ENCODE measurements at regions not wholly inside any gene's neighbourhood (a gene's known extent, or its start where the extent isn't known, plus 50 kb on each side); places are given as distances from the start of the nearest gene placed in this dataset.
A peak's percentile ranks its signal among the peaks of the same experiment; 100 is the strongest.
"Not testable (repeated sequence)": the region's sequence is repeated elsewhere in the genome, so short reads cannot be mapped to it uniquely, and the experiment has no call there.

- no peak for DNase-seq
Observed at GRCh38 chr20:53792946-53793536, 199.4 kb upstream of the ZNF217 start.

- no peak for DNase-seq
Observed at GRCh38 chr20:53789989-53790675, 196.5 kb upstream of the ZNF217 start.

- DNase-seq: no peak
Observed at GRCh38 chr20:53788253-53789022, 194.8 kb upstream of the ZNF217 start.

- not testable (repeated sequence) for DNase-seq
Observed at GRCh38 chr20:53787491-53787931, 193.9 kb upstream of the ZNF217 start.

GRCh38 chr20:53786445-53787267, 193.0 kb upstream of the ZNF217 start:
- DNase-seq: no peak

DNA sequence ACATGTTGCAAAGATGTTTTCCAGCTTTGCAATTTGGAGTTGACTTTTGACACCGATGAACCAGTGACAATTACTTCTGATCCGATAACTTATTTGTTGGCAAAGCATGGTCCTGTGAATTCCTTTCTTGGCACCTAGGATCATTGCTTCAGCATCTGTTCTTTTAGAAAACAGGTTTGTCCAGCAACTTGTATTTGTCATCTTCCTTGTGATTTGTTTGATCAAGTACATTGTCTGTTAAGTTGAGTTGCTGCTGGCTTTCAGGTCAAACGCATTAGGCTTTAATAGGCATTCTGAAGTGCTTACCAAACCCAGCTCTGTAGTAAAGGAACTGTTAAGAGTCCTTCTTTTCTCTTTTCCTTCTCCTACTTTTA, 192.4 kb upstream of the ZNF217 start:
- no peak for DNase-seq

DNA sequence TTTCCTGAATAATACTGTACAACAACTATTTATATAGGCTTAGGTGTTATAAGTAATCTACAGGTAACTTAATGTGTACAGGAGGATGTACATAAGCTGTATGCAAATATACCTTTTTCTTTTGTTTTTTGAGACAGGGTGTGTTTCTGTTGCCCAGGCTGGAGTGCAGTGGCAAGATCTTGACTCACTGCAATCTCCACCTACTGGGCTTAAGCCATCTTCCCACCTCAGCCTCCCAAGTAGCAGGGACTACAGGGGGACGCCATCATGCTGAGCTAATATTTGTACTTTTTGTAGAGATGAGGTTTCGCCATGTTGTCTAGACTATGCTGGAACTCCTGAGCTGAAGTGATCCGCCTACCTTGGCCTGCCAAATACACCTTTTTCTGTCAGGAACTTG, 191.7 kb upstream of the ZNF217 start:
- DNase-seq: no peak

- no peak for DNase-seq
Observed at GRCh38 chr20:53783768-53784167, 190.1 kb upstream of the ZNF217 start.

GRCh38 chr20:53782612-53783246, 189.1 kb upstream of the ZNF217 start:
- DNase-seq: no peak

- DNase-seq: no peak
Observed at GRCh38 chr20:53779822-53780221, 186.2 kb upstream of the ZNF217 start.

GRCh38 chr20:53778736-53779135, 185.1 kb upstream of the ZNF217 start:
- DNase-seq: no peak

DNA sequence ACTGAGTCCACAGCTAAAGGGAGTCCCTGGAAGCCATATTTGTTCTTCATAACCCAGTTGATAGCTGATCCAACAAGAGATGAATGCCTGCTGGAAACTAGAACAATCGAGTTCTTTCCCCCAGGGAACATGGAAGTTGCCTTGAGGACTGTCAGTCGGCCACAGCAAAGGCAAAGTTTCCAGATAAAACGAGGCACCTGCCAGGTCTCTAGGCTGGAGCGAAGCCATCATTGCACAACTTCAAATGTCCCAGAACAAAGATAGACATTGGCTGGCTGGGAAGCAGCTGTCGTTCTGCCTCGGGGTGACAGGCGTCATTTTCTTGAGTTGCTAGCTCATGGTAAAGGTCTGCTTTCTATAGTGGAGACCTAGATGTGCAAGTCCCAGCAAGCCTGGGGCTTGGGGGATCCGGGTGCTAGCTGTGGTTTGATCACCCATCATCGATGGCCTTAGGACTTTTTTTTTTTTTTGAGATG, 184.4 kb upstream of the ZNF217 start:
- no peak for DNase-seq

- DNase-seq: not testable (repeated sequence)
Observed at GRCh38 chr20:53777402-53777801, 183.8 kb upstream of the ZNF217 start.

- no peak for DNase-seq
Observed at GRCh38 chr20:53776858-53777257, 183.2 kb upstream of the ZNF217 start.

DNA sequence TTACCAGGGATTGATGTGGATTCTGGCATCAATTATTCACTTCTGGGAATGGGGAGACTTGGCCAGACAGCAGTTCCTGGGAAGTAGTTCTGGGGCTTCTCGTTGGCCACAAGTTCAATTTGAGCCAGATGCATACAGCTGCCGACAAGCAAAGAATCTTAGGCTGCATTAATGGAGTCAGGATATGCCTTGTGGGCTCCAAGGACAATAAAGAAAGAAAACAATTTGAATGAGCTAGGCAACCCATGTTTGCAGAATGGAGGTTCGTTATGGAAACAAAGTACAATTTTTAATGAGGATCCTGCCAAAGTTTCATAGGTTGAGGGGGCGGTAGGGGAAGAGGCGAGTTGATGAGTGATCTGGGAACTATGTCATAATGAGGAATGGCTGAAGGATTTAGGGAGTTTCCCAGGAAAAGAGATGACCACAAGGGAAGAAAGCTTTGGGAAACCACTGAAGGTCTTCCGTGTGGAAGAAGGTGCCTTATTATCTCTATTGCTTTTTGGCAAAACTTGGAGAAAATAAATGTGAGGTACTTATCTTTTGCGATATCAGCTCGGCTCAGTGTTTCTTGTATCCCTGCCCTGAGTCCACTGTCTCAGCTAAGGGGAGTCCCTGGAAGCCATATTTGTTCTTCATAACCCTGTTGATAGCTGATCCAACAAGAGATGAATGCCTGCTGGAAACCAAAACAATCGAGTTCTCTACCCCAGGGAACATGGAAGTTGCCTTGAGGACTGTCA, 181.0 kb upstream of the ZNF217 start:
- DNase-seq: peak; percentile 93

- DNase-seq: peak; percentile 98
Observed at GRCh38 chr20:53773792-53774401, 180.3 kb upstream of the ZNF217 start.

- DNase-seq: not testable (repeated sequence)
Observed at GRCh38 chr20:53773066-53773791, 179.6 kb upstream of the ZNF217 start.

GRCh38 chr20:53769041-53769440, 175.4 kb upstream of the ZNF217 start:
- DNase-seq: no peak

GRCh38 chr20:53768329-53768728, 174.7 kb upstream of the ZNF217 start:
- DNase-seq: no peak

- DNase-seq: no peak
Observed at GRCh38 chr20:53767206-53767930, 173.7 kb upstream of the ZNF217 start.
